ENCODE measurements at regions not wholly inside any gene's neighbourhood (a gene's known extent, or its start where the extent isn't known, plus 50 kb on each side); places are given as distances from the start of the nearest gene placed in this dataset.
"Not testable (repeated sequence)": the region's sequence is repeated elsewhere in the genome, so short reads cannot be mapped to it uniquely, and the experiment has no call there.

- not testable (repeated sequence) for DNase-seq (ENCODE audit: low read depth in 2 of 2, low spot score in 1 of 2)
Observed at GRCh38 chr21:31819692-31820091, 53.1 kb upstream of the HUNK start.

GRCh38 chr21:31814356-31814755 is 58.5 kb upstream of the HUNK start:
- DNase-seq (ENCODE audit: low read depth in 2 of 2, low spot score in 1 of 2), result not testable (repeated sequence)

- no peak for DNase-seq (ENCODE audit: low read depth in 2 of 2, low spot score in 1 of 2)
Observed at GRCh38 chr21:31813862-31814261, 59.0 kb upstream of the HUNK start.

GRCh38 chr21:31804008-31804394 is 68.8 kb upstream of the HUNK start:
- DNase-seq (ENCODE audit: low read depth in 2 of 2, low spot score in 1 of 2), result no peak

GRCh38 chr21:31803039-31804007 is 69.5 kb upstream of the HUNK start:
- no peak for DNase-seq (ENCODE audit: low read depth in 2 of 2, low spot score in 1 of 2)

- no peak for DNase-seq (ENCODE audit: low read depth in 2 of 2, low spot score in 1 of 2)
Observed at GRCh38 chr21:31802331-31802730, 70.4 kb upstream of the SCAF4 start.

- no peak for DNase-seq (ENCODE audit: low read depth in 2 of 2, low spot score in 1 of 2)
Observed at GRCh38 chr21:31801551-31802219, 69.8 kb upstream of the SCAF4 start.

GRCh38 chr21:31798842-31799704 is 67.2 kb upstream of the SCAF4 start:
- DNase-seq (ENCODE audit: low read depth in 2 of 2, low spot score in 1 of 2), result no peak

- no peak for DNase-seq (ENCODE audit: low read depth in 2 of 2, low spot score in 1 of 2)
Observed at GRCh38 chr21:31795992-31796391, 64.1 kb upstream of the SCAF4 start.

GRCh38 chr21:31790420-31790819 is 58.5 kb upstream of the SCAF4 start:
- DNase-seq (ENCODE audit: low read depth in 2 of 2, low spot score in 1 of 2), result not testable (repeated sequence)

GRCh38 chr21:31788581-31788980 is 56.7 kb upstream of the SCAF4 start:
- DNase-seq (ENCODE audit: low read depth in 2 of 2, low spot score in 1 of 2), result no peak

GRCh38 chr21:31787691-31788090 is 55.8 kb upstream of the SCAF4 start:
- DNase-seq (ENCODE audit: low read depth in 2 of 2, low spot score in 1 of 2), result not testable (repeated sequence)

GRCh38 chr21:31786164-31786920 is 54.4 kb upstream of the SCAF4 start:
- DNase-seq (ENCODE audit: low read depth in 2 of 2, low spot score in 1 of 2), result no peak

- DNase-seq (ENCODE audit: low read depth in 2 of 2, low spot score in 1 of 2), result peak in 1 of 2 donors; percentile 5
Observed at GRCh38 chr21:31785237-31786163, 53.6 kb upstream of the SCAF4 start.

GRCh38 chr21:31781737-31782136 is 49.8 kb upstream of the SCAF4 start:
- DNase-seq (ENCODE audit: low read depth in 2 of 2, low spot score in 1 of 2), result no peak

All from stimulated activated CD8-positive, alpha-beta memory T cell treated with anti-CD3 and anti-CD28 coated beads, Interleukin-4, amount 100 ng/mL, for 1 hour (primary cell).